Adipocyte (in vitro differentiated cells): ENCODE measurements at regions not wholly inside any gene's neighbourhood (a gene's known extent, or its start where the extent isn't known, plus 50 kb on each side); places are given as distances from the start of the nearest gene placed in this dataset.

Source experiments
- DNase-seq: peaks from one replicate; pipeline ENCODE4 v3.0.0-alpha.2; 2015; ENCODE audit warnings: low read depth
- H3K27me3 ChIP-seq: replicated peaks from 2 replicates; pipeline ENCODE4 v1.7.0; 2013; ENCODE audit warnings: mild to moderate bottlenecking, low read length, moderate library complexity; ENCODE audit not compliant: control insufficient read depth, insufficient read depth
- H3K36me3 ChIP-seq: 2 replicates; pipeline ENCODE4 v1.7.0; 2013; ENCODE audit warnings: low read length, mild to moderate bottlenecking, moderate library complexity; ENCODE audit not compliant: control insufficient read depth, insufficient read depth, severe bottlenecking
- H3K4me1 ChIP-seq: 2 replicates; pipeline ENCODE4 v1.7.0; 2013; ENCODE audit warnings: mild to moderate bottlenecking, low read length, moderate library complexity; ENCODE audit not compliant: control insufficient read depth, insufficient read depth
- H3K4me3 ChIP-seq: 2 replicates; pipeline ENCODE4 v1.7.0; 2013; ENCODE audit warnings: mild to moderate bottlenecking, low read length, moderate library complexity
- H3K9ac ChIP-seq: 2 replicates; pipeline ENCODE4 v1.7.0; 2013; ENCODE audit warnings: mild to moderate bottlenecking, low read length, moderate library complexity
- H3K9me3 ChIP-seq: 2 replicates; pipeline ENCODE4 v1.7.0; 2013; ENCODE audit warnings: mild to moderate bottlenecking, low read length, moderate library complexity; ENCODE audit not compliant: control insufficient read depth

GRCh38 chr16:86088287-86088686 lies 189.3 kb downstream of the IRF8 start:
- Histone ChIP-seq H3K4me3 (no peak overlapping the region), H3K9me3 (no peaks in the 10 kb centered on the region), H3K4me1 (no peaks in the 10 kb centered on the region), H3K9ac (no peak overlapping the region), H3K27me3 (peaks cover 36% of the 10 kb centered on the region), H3K36me3 (no peaks in the 10 kb centered on the region)
- no peak for DNase-seq

- no peak overlapping the region for H3K4me3 ChIP-seq
- H3K9me3 ChIP-seq: no peaks in the 10 kb centered on the region
- no peak for DNase-seq
- no peaks in the 10 kb centered on the region for H3K36me3 ChIP-seq
- peaks cover 31% of the 10 kb centered on the region for H3K27me3 ChIP-seq
- no peak overlapping the region for H3K9ac ChIP-seq
- no peaks in the 10 kb centered on the region for H3K4me1 ChIP-seq
These were observed 189.9 kb downstream of the IRF8 start for GRCh38 chr16:86088816-86089215.

GRCh38 chr16:86089334-86089900 lies 190.5 kb downstream of the IRF8 start:
- H3K9me3 ChIP-seq: no peaks in the 10 kb centered on the region
- no peaks in the 10 kb centered on the region for H3K4me1 ChIP-seq
- H3K4me3 ChIP-seq: no peak overlapping the region
- DNase-seq: no peak
- H3K27me3 ChIP-seq: peaks cover 32% of the 10 kb centered on the region
- no peak overlapping the region for H3K9ac ChIP-seq
- no peaks in the 10 kb centered on the region for H3K36me3 ChIP-seq

- no peak overlapping the region for H3K9ac ChIP-seq
- no peak overlapping the region for H3K4me3 ChIP-seq
- peaks cover 37% of the 10 kb centered on the region for H3K27me3 ChIP-seq
- H3K36me3 ChIP-seq: no peaks in the 10 kb centered on the region
- no peaks in the 10 kb centered on the region for H3K4me1 ChIP-seq
- H3K9me3 ChIP-seq: no peaks in the 10 kb centered on the region
- DNase-seq: no peak
These were observed 191.0 kb downstream of the IRF8 start for GRCh38 chr16:86089991-86090390.

GRCh38 chr16:86090461-86091170 lies 191.7 kb downstream of the IRF8 start:
- no peak for DNase-seq
- no peak overlapping the region for H3K9ac ChIP-seq
- no peaks in the 10 kb centered on the region for H3K9me3 ChIP-seq
- peaks cover 34% of the 10 kb centered on the region for H3K27me3 ChIP-seq
- H3K4me3 ChIP-seq: no peak overlapping the region
- H3K36me3 ChIP-seq: no peaks in the 10 kb centered on the region
- H3K4me1 ChIP-seq: no peaks in the 10 kb centered on the region

GRCh38 chr16:86091976-86092375 lies 193.0 kb downstream of the IRF8 start:
- no peak overlapping the region for H3K4me3 ChIP-seq
- no peaks in the 10 kb centered on the region for H3K36me3 ChIP-seq
- no peak overlapping the region for H3K9ac ChIP-seq
- peaks cover 8% of the 10 kb centered on the region for H3K9me3 ChIP-seq
- H3K4me1 ChIP-seq: no peaks in the 10 kb centered on the region
- H3K27me3 ChIP-seq: peaks cover 42% of the 10 kb centered on the region
- no peak for DNase-seq

GRCh38 chr16:86092586-86093480 lies 193.9 kb downstream of the IRF8 start:
- H3K9ac ChIP-seq: no peak overlapping the region
- no peak for DNase-seq
- H3K36me3 ChIP-seq: no peaks in the 10 kb centered on the region
- peaks cover 16% of the 10 kb centered on the region for H3K9me3 ChIP-seq
- peaks cover 39% of the 10 kb centered on the region for H3K27me3 ChIP-seq
- H3K4me3 ChIP-seq: no peak overlapping the region
- no peaks in the 10 kb centered on the region for H3K4me1 ChIP-seq

GRCh38 chr16:86093801-86094750 lies 195.1 kb downstream of the IRF8 start:
- H3K4me1 ChIP-seq: no peaks in the 10 kb centered on the region
- H3K27me3 ChIP-seq: peaks cover 44% of the 10 kb centered on the region
- no peak for DNase-seq
- H3K9me3 ChIP-seq: peaks cover 19% of the 10 kb centered on the region
- no peak overlapping the region for H3K4me3 ChIP-seq
- no peaks in the 10 kb centered on the region for H3K36me3 ChIP-seq
- no peak overlapping the region for H3K9ac ChIP-seq

GRCh38 chr16:86095131-86095752 lies 196.3 kb downstream of the IRF8 start:
- Histone ChIP-seq H3K4me3 (no peak overlapping the region), H3K27me3 (peaks cover 47% of the 10 kb centered on the region), H3K9me3 (peaks cover 19% of the 10 kb centered on the region), H3K9ac (no peak overlapping the region), H3K36me3 (no peaks in the 10 kb centered on the region), H3K4me1 (no peaks in the 10 kb centered on the region)
- no peak for DNase-seq

- Histone ChIP-seq H3K4me1 (no peaks in the 10 kb centered on the region), H3K4me3 (no peak overlapping the region), H3K9ac (no peak overlapping the region), H3K36me3 (no peaks in the 10 kb centered on the region), H3K9me3 (peaks cover 19% of the 10 kb centered on the region), H3K27me3 (peaks cover 43% of the 10 kb centered on the region)
- DNase-seq: no peak
These were observed 197.0 kb downstream of the IRF8 start for GRCh38 chr16:86095906-86096485.
